NB4 (cell line): ENCODE measurements at regions not wholly inside any gene's neighbourhood (a gene's known extent, or its start where the extent isn't known, plus 50 kb on each side); places are given as distances from the start of the nearest gene placed in this dataset.

Experiments
- CTCF ChIP-seq: IDR thresholded peaks from one replicate; pipeline ENCODE4 v1.5.1; 2012; ENCODE audit warnings: low read depth, low read length
- POLR2A ChIP-seq: IDR thresholded peaks from 2 replicates; pipeline ENCODE4 v1.6.1; 2011; ENCODE audit warnings: mild to moderate bottlenecking; ENCODE audit not compliant: insufficient read length; ENCODE audit errors: extremely low read depth

DNA sequence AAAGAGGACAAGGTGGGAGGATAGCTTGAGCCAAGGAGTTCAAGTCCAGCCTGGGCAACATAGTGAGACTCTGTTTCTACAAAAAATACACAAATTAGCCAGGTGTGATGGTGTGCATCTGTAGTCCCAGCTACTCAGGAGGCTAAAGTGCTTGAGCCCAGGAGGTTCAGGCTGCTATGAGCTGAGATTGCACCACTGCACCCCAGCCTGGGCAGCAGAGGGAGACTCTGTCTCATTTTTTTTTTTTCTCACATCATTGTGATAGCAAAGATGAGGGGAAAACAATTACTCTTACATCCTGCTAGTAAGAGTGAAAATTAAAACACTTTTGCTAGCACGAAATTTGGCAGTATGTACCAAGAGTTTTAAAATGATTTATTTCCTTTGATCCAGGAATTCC, 463.7 kb downstream of the TMEM135 start:
- TF ChIP-seq CTCF (no peak), POLR2A (no peak)
